ENCODE measurements at regions not wholly inside any gene's neighbourhood (a gene's known extent, or its start where the extent isn't known, plus 50 kb on each side); places are given as distances from the start of the nearest gene placed in this dataset.

GRCh38 chr16:5870886-5871691 lies 773.5 kb upstream of the EEF2KMT start:
- no peak for DNase-seq

GRCh38 chr16:5867250-5867649 lies 769.7 kb upstream of the EEF2KMT start:
- no peak for DNase-seq

DNA sequence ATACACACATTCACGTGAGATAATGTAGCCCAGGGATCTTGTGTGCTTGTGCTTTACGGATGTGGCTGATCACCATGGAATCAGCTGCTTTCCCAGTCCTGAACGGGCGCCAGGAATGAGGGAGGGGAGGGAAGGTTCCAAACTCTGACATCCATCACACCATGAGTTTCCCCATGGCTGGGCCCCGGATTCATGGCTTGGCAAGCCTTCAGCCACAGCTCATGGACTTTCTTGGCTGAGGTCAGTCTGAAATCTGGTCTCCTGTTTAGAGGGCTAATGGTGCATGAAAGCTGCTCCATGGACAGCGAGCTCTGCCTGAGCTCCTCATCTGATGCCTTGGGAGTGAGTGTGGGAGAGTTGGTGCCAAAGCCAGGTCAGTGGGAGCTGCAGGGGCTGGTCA lies 767.6 kb upstream of the EEF2KMT start:
- DNase-seq: peak; percentile 73

- no peak for DNase-seq
These were observed 765.5 kb upstream of the EEF2KMT start for GRCh38 chr16:5863071-5863606.

DNA sequence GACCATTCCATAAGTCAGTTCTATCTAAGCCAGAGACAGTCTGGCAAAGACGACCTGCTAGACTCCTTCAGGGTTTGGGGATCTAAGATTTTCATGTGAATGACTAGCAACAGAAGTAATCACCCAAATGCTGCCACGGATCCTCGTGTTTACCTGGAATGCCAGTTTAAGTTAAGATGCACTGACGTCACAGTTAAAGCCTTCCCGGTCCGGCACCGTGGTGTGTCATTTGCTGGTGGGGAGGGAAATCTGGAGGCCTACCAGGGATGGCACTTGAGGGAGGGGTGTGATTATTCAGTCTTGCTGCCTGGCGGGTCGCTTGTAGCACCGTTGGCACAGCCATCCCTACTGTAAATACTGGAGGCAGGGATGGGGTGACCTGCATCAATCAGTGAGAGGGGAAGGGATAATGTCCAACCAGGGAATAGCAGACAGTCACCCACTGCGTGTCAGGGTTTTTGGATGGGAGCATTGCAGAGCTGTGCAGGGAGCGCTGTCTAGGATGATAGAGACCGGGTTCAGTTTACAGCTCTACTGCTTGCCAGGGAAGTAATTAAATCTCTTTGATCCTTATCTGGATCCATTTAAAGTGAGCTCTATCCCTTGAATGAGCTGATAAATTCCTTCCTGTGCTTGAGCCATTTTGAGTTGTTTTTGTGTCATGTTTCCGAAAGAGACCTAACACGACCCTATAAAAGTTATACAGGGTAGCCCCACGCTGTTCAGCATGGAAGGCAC lies 764.7 kb upstream of the EEF2KMT start:
- no peak for DNase-seq

GRCh38 chr16:5861241-5861640 lies 763.6 kb upstream of the EEF2KMT start:
- DNase-seq: no peak

DNA sequence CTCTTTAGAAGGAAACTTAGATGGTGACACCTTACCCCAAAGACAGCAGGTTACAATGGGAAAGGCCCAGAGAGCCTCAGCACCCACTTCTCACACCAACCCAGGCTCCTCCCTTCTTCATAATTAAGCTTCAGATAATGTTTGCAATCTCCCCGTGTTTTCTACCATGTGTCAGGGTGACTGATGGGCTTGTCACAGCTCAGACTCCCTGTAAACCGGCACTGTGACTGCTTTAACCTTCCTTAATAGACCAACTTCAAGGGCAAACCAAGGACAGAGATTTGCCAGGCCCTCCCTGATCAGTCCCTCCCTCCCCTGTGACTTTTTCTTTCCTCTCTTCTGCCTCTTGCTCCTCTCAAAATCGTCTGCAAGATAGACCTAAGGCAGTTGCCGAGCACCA lies 760.6 kb upstream of the EEF2KMT start:
- DNase-seq: no peak

DNA sequence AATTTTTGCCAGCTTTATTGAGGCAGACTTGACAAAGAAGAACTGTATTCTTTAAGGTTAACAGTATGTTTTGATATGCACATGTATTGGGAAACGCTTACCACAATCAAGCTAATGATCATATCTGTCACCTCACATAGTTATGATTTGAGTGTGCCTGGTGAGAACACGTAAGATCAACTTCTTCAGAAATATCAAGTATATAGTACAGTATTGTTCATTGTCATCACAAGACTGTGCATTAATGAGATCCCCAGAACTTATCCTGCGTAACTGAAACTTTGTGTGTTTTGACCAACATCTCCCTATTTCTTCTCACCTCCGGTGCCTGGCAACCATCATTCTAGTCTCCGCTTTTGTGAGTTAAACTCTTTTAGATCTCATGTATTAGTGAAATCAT lies 756.4 kb upstream of the EEF2KMT start:
- DNase-seq: no peak

DNA sequence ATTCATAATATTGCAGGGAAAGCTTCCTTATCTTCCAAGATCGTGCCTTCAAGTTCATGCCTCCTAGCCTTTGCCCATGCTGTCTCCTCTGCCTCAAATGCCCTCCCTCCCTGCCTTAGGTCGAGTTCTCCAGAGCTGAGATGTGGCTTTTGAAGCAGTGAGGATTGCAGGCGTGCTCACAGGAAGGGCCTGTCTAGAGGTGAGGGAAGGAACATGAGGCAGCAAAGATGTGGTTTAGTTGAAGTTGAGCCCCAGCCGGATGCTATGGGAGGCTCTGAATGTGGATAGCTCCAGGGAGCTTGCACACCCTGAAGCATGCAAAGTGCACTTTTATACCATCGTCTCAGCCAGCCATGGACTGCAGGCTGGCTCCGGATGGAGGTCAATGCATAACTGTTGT lies 754.6 kb upstream of the EEF2KMT start:
- DNase-seq: no peak

- no peak for DNase-seq
These were observed 753.9 kb upstream of the EEF2KMT start for GRCh38 chr16:5851393-5851982.

DNA sequence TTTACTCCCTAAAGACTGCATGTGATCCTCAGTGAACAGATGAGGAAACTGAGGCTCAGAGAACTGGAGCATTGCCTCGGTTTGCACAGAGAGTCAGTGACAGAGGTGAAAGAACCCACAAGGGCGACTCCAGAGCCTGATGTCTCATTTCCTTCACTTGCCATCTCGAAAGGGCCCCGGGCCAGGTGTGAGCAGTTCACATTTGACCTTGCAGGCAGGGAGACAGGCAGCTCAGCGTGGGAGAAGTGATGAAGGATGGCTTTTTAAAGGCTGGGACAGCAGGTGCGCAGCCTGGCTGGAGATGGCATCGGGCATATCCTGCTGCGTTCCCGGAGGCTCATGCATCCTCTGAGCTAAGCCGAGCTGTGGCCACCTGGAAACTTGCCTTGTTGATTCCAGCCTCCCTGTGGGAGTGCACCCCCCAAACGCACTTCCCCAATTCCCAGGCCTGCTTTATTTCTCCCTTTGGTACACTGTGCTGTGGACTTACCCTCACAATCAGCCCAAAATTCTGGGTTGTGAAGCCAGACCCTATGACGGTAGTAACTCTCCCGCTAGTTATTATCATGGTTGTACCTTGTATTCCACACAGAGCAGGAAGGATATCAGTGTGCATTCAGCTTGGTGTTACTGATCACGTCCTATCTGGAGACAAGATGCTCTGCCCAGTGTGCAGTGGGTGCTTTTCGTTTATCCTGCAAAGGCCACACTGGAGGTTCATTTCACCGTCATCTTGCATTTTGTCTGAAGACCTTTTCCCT lies 753.2 kb upstream of the EEF2KMT start:
- DNase-seq: no peak

GRCh38 chr16:5845046-5845445 lies 747.5 kb upstream of the EEF2KMT start:
- DNase-seq: no peak

- DNase-seq: no peak
These were observed 744.4 kb upstream of the EEF2KMT start for GRCh38 chr16:5841974-5842373.

GRCh38 chr16:5838725-5839124 lies 741.1 kb upstream of the EEF2KMT start:
- DNase-seq: no peak

GRCh38 chr16:5838071-5838470 lies 740.5 kb upstream of the EEF2KMT start:
- no peak for DNase-seq

- DNase-seq: no peak
These were observed 739.5 kb upstream of the EEF2KMT start for GRCh38 chr16:5837007-5837670.

- DNase-seq: no peak
These were observed 738.3 kb upstream of the EEF2KMT start for GRCh38 chr16:5835876-5836275.

DNA sequence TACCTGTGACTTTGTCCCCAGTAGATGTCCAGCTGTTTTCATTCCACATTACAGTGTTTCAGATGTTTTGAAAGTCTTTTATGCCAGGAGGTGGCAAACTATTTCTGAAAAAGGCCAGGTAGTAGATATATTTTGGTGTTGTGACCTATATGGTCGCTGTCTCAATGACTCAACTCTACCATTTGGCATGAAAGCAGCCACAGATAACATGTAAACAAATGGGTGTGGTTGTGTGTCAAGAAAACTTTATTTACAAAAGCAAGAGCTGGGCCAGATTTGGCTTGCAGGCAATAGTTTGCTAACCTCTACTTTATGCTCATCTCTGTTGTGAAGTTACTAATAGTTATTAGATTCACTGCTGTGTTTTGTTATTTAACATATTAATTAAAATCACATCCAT lies 728.7 kb upstream of the EEF2KMT start:
- no peak for DNase-seq

DNA sequence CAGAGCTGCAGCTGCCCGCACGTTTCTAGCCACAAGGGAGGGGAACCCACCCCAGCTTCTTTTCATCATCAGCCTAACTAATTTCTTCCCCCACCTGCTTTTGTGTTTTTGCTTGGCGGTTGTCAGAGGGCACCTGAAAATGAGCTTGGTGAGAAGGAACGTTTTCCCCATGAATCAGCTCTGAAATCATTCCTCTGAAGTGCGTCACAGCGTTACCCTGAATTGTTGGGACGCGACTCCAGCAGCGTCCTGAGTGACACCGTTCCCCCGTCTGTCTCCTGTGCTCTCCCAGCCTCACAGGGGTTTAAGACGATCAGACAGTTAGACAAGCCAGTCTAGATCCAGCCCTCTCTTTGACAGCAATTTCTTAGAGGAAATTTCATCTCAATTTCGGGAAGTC lies 722.9 kb upstream of the EEF2KMT start:
- no peak for DNase-seq

- no peak for DNase-seq
These were observed 718.1 kb upstream of the EEF2KMT start for GRCh38 chr16:5815570-5816237.

DNA sequence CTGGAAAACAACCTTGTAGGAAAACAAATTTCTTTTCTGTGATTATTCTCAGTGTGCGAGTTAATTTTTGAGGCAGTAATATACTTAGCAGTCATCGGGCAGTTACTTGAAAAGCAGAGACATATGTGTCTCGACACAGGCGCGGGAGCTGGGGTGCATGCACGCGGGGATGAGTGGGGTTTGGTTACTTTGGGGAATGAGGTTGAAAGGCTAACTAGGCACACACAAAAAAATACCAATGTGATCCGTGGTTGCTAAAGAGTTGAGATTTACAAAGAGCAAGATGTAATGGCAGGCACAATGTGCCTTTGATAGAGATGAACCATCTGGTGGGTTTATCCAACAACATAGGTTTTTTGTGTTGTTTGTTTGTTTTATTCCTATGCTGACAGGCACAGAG lies 703.8 kb upstream of the EEF2KMT start:
- DNase-seq: no peak

GRCh38 chr16:5793556-5793955 lies 696.0 kb upstream of the EEF2KMT start:
- no peak for DNase-seq

Measured in right hindlimb (tissue), 1 donor.